GM12892 (cell line): ENCODE measurements at regions not wholly inside any gene's neighbourhood (a gene's known extent, or its start where the extent isn't known, plus 50 kb on each side); places are given as distances from the start of the nearest gene placed in this dataset.
"Not testable (repeated sequence)": the region's sequence is repeated elsewhere in the genome, so short reads cannot be mapped to it uniquely, and the experiment has no call there.

ENCODE experiments used
- DNase-seq: peaks from one replicate; pipeline ENCODE4 v3.0.0; 2011; ENCODE audit not compliant: insufficient read length
- FAIRE-seq: peaks from 2 replicates; lab custom pipeline; 2011; peaks lifted over from hg19 to GRCh38; lab: Jason Lieb, UNC
- POLR2A ChIP-seq: IDR thresholded peaks from 2 replicates; pipeline ENCODE4 v1.6.1; 2011; ENCODE audit warnings: low read depth, low read length, control low read depth
- POLR2AphosphoS5 ChIP-seq: IDR thresholded peaks from 2 replicates; pipeline ENCODE4 v1.6.1; 2011; ENCODE audit warnings: low read depth, low read length, control low read depth
- TAF1 ChIP-seq: IDR thresholded peaks from 2 replicates; pipeline ENCODE4 v1.6.1; 2011; ENCODE audit warnings: low read depth, mild to moderate bottlenecking, control low read depth, low read length, borderline replicate concordance

GRCh38 chr7:6882321-6882721 is 56.2 kb upstream of the CCZ1B start:
- not testable (repeated sequence) for DNase-seq, FAIRE-seq

DNA sequence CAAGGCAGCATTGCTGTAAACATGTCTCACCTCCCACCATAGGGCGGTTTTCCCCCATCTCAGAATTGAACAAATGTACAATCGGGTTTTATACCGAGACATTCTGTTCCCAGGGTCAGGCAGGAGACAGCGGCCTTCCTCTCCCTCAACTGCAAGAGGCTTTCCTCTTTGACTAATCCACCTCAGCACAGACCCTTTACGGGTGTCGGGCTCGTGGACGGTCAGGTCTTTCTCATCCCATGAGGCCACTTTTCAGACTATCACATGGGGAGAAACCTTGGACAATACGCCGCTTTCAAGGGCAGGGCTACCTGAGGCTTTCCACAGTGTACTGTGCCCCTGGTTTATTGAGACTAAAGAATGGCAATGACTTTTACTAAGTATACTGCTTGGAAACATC is 57.7 kb upstream of the CCZ1B start:
- FAIRE-seq, DNase-seq: not testable (repeated sequence)

DNA sequence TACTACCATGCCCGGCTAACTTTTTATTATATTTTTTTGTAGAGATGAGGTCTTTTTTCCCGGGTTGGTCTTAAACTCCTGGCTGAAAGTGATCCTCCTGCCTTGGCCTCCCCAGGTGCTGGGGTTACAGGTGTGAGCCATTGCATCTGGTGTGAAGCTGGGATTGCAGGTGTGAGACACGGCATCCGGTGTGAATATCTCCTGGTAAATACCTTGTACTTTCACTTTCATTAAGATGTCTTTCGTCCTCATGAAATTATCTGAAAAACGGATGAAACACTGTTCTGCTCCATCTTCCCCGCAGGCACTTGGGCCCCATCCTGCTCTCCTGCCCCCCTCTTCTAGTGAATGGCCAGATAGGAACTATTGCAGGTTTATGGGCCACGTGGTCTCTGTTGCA is 60.1 kb upstream of the CCZ1B start:
- FAIRE-seq (no peak), DNase-seq (no peak)
- TF ChIP-seq POLR2A = no peak
- TF ChIP-seq TAF1 = no peak
- no peak for TF ChIP-seq POLR2AphosphoS5

- FAIRE-seq, DNase-seq: not testable (repeated sequence)
Observed at GRCh38 chr7:6888267-6889045, 62.4 kb upstream of the CCZ1B start.

DNA sequence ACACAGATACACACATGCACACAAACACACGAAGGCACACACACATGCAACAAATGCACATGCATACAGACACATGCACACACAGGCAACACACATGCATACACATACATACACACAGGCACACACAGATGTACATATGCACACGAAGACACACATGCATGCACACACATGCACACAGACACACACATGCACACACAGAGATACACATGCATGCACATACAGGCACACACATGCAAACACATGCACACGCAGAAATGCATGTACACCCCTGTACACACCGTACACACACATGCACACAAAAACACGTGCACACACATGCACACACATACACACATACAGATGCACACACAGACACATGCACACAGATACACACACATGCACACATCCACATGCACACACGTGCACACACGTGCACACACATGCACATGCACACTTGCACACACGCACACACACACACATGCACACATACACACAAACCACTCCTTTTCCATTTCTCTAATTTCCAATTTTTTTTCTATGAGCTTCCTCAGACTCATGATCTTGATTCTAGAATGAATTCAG is 63.3 kb upstream of the CCZ1B start:
- FAIRE-seq (no peak), DNase-seq (no peak)
- TF ChIP-seq TAF1 (no peak), POLR2A (no peak), POLR2AphosphoS5 (no peak)

DNA sequence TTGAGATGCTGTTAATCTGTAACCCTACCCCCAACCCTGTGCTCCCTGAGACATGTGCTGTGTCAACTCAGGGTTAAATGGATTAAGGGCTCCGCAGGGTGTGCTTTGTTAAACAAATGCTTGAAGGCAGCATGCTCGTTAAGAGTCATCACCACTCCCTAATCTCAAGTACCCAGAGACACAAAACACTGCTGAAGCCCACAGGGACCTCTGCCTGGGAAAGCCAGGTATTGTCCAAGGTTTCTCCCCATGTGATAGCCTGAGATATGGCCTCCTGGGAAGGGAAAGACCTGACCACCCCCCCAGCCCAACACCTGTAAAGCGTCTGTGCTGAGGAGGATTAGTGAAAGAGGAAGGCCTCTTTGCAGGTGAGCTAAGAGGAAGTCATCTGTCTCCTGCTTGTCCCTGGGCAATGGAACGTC is 76.0 kb upstream of the CCZ1B start:
- FAIRE-seq, DNase-seq: not testable (repeated sequence)

DNA sequence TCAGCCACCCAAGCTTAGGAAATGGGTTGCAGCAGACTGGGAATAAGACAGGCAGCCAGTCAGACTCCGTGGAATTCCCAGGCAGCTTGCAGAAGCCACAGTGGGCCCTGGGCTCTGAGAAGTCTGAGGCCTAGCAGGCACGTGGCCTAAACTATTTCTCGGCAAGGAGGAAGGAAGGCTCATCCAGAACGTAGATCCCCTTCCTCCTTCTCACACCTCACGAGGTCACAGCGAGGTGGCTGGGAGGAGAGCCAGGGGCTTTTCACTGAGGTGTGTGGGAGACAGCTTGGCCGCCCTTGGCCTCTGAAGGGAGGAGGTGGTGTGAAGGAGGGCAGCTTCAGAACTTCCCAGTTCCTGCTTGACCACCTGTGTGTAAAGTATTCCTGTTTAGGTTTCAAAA is 77.2 kb upstream of the CCZ1B start:
- not testable (repeated sequence) for FAIRE-seq, DNase-seq

DNA sequence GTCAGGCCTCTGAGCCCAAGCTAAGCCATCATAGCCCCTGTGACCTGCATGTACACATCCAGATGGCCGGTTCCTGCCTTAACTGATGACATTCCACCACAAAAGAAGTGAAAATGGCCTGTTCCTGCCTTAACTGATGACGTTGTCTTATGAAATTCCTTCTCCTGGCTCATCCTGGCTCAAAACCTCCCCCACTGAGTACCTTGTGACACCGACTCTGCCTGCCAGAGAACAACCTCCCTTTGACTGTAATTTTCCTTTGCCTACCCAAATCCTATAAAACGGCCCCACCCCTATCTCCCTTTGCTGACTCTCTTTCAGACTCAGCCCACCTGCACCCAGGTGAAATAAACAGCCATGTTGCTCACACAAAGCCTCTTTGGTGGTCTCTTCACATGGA is 77.7 kb upstream of the CCZ1B start:
- not testable (repeated sequence) for FAIRE-seq, DNase-seq

DNA sequence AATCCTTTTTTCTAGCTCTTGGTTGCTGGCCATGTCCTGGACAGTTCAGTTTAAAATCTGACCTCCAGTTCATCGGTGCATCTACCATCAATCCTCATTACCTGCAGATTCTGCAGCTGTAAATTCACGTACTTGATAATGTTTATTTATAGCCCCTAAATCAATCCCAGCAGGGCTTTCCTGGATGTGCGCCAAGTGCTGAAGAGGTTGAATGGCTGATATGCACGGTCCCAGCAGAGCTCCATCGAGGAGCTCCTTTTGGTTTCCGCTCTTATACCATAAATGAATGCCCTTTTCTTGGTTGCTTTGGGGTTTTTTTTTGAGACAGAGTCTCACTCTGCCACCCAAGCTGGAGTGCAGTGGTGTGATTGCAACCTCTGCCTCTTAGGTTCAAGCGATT is 91.2 kb upstream of the CCZ1B start:
- TF ChIP-seq TAF1 (no peak), POLR2A (no peak), POLR2AphosphoS5 (no peak)
- no peak for FAIRE-seq
- no peak for DNase-seq

DNA sequence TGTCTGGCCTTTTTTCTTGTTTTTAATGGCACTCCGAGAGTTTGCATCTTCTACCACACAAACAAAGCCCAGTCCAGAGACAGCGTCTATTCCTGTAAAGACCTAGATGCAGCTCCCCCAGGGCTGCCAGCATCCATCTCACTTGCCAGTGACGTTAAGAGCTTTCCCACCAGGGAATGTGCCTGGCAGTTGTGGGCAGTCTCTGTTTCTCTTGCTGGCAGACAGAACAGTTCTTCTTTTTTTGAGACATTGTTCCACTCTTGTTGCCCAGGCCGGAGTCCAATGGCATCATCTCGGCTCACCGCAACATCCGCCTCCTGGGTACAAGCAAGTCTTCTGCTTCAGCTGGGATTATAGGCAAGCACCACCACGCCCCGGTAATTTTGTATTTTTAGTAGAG is 93.1 kb upstream of the CCZ1B start:
- not testable (repeated sequence) for FAIRE-seq, DNase-seq

- not testable (repeated sequence) for FAIRE-seq, DNase-seq
Observed at GRCh38 chr7:6924523-6924922, 98.4 kb upstream of the CCZ1B start.

DNA sequence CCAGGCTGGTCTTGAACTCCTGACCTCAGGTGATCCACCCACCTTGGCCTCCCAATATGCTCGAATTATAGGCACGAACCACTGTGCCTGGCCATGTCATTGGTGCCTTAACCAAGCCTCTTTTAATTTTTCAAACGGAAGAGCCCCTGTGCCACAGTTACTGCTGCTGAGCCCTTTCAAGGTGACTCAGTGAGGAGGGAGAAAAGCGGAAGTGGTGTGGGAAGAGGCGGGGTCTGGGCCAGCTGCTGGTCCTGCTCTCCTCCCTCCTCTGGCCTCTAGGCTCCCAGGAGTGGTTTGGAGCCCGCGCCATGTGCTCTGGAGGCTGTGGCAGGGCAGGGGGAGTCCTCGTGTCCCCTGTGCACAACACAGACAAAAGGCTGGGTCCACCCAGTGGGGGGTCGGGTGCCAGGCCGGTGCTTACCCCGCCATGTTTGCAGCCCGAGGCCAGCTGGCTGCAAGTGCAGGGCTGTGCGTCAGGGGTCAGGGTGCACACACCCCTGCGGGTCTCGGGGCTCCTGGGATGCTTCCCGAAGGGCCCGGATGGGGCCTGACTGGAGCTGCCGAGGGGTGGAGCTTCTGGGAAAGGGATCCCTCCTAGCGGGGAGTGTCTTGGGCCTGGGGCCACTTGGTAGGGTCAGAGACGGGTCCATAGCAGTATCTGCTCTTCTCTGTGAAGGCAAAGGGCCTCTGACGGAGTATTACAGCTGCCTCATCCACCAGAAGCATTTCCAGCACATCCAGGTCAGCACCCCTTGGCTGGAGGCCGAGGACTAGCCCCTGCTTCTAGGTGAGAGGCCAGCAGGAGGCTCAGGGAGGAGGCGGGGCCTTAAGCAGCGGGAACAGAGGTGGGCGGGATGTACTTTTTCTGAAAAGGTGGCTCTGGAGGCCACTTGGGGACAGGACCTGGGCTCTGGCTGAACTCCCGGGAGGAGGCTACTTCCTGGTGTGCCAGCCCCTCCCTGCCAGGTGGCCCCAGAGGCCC is 100.4 kb upstream of the CCZ1B start:
- DNase-seq = not testable (repeated sequence)

GRCh38 chr7:6927643-6928042 is 101.6 kb upstream of the CCZ1B start:
- not testable (repeated sequence) for FAIRE-seq, DNase-seq

More for the DNA sequence above, 100.4 kb upstream of the CCZ1B start:
- not testable (repeated sequence) for FAIRE-seq

- FAIRE-seq, DNase-seq: not testable (repeated sequence)
Observed at GRCh38 chr7:6929588-6929987, 103.5 kb upstream of the CCZ1B start.

DNA sequence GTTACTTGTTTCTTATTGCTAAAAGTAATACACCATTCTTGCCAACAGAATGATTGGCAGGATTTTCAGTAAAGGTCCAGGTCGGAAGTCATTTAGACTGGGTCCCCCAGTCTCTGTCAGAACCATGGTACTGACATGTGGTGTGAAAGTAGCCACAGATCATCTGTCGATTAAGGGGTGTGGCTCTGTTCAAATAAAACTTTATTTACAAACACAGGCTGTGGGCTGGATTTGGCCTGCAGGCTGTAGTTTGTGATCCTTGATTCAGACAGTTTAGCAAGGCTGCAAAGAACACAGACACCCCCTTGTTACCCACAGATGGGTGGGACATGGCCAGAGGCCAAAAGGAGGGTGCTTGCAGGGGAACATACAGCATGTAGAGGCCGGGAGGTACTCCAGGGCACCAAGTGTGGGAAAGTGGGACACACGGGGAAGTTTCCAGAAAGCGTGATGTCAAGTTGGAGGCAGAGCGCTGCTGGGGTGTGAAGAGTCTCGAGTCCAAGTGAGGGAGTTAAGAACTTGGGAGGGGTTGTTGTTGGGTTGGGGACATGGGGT is 104.1 kb upstream of the CCZ1B start:
- not testable (repeated sequence) for DNase-seq

GRCh38 chr7:6930787-6931186 is 104.7 kb upstream of the CCZ1B start:
- not testable (repeated sequence) for FAIRE-seq, DNase-seq

More for the DNA sequence above, 104.1 kb upstream of the CCZ1B start:
- FAIRE-seq = not testable (repeated sequence)

DNA sequence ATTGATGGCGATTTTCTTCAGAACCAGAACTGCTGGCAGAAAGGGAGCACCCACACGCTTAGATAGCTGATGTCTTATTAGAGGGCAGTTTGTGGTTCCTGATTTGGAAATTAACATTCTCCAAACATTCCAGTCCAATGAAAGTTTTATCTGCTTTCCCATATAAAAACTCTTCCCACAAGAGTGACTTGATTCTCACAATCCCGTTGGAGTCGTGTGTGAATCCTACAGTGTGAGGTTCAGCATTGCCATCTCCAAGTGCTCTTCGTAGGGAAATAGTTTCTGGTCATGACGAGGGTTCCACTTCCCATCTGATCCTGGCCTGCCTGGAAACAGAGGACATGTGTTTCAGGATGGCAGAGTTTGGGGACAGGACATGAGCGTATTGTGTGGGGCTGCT is 105.4 kb upstream of the CCZ1B start:
- not testable (repeated sequence) for FAIRE-seq, DNase-seq

DNA sequence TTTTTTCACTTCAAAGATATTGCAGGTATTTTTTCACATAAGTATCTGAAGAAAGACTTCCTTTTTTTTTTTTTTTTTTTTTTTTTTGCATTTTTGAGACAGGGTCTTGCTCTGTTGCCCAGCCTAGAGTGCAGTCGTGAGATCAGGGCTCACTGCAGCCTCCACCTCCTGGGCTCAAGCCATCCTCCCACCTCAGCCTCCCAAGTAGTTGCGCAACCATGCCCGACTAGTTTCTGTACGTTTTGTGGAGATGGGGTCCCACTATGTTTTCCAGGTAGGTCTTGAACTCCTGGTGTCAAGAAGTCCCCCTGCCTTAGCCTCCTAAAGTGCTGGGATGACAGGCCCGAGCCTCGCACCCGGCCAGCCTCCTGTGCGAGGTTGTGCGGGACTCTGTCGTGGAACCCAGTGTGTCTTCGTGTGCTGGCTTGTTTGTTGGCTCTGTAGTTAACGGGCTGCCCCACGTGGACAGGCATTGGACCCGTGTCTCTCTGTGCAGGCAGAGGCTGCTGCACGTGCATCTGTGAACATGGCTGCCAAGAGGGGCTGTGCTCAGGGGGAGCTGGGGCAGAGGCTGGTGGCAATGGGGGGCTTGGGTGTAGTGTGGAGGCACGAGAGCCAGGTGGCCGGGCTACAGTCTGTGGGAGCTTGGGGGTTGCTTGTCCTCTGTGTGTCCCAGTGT is 108.0 kb upstream of the CCZ1B start:
- FAIRE-seq, DNase-seq: not testable (repeated sequence)
